ENCODE measurements at regions not wholly inside any gene's neighbourhood (a gene's known extent, or its start where the extent isn't known, plus 50 kb on each side); places are given as distances from the start of the nearest gene placed in this dataset.

DNA sequence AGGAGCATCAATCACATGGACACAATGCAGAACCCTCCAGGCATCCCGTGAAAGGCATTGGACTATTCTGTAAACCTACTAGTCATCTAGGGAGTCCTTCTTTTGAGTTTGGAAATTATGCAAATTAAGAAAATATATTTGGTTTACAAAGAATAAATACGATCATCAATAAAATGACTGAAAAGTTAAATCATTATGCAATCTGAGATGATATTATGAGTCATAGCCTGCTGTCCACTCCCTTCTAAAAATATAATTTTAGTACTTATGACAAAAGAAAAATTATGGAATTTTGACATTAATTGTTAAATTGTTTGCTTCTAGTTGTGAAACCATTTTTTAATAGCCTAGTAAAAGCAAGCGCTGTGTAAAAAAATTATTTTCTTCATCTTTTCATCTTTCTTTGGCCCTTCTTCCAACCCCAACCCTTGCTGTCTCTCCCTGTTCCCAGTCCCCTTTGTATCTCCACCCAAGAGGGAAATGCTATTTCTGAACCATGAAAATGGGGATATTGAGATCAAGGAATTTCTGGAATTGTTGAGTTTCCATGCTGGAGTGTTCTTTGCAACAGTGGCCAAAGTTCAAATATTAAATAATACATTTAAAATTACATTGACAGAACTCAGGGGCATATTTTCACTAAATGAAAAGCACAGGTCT, 599.8 kb downstream of the COL12A1 start:
- Histone ChIP-seq H3K36me3 (ENCODE audit: control insufficient read depth in 3 of 3, insufficient read depth in 2 of 3, low read depth in 1 of 3, low read length in 3 of 3) (no peaks in the 10 kb centered on the region), H3K27me3 (ENCODE audit: control insufficient read depth in 3 of 3, insufficient read depth in 3 of 3, low read length in 3 of 3) (no peaks in the 10 kb centered on the region), H3K4me1 (ENCODE audit: control insufficient read depth in 3 of 3, insufficient read depth in 2 of 3, low read depth in 1 of 3, low read length in 2 of 3) (no peaks in the 10 kb centered on the region), H3K9me3 (ENCODE audit: control insufficient read depth in 2 of 2, insufficient read depth in 1 of 2, low read depth in 1 of 2, low read length in 1 of 2) (no peaks in the 10 kb centered on the region), H3K27ac (ENCODE audit: low read depth in 1 of 3, low read length in 2 of 3) (no peak overlapping the region), H3K4me3 (ENCODE audit: low read depth in 1 of 3, low read length in 3 of 3) (no peak overlapping the region)
- DNase-seq = no peak
- no peak for FAIRE-seq
- 79 to 86% (median 82%) methylated on average over 3 of the region's 3 CpGs for WGBS, 3 donors

DNA sequence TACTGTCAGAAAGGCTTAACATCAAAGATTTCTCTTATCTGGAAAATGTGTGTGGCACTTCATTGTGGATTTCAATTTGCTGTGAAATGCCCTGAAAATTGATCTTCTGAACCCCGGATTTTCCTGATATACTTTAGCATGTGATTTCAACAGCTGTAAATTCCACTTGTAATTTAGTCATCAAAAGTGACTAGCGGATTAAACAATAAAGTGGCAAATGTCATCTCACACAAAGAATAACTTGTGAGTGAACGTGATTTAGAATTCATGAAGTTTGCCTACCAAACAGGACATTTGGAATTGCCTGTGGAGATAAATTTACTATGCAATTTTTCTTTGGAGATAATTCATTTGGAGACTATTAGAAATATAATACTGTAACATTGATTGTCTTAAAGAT, 601.6 kb downstream of the COL12A1 start:
- Histone ChIP-seq H3K27ac (ENCODE audit: low read depth in 1 of 3, low read length in 2 of 3) (no peak overlapping the region), H3K36me3 (ENCODE audit: control insufficient read depth in 3 of 3, insufficient read depth in 2 of 3, low read depth in 1 of 3, low read length in 3 of 3) (no peaks in the 10 kb centered on the region), H3K4me1 (ENCODE audit: control insufficient read depth in 3 of 3, insufficient read depth in 2 of 3, low read depth in 1 of 3, low read length in 2 of 3) (no peaks in the 10 kb centered on the region), H3K9me3 (ENCODE audit: control insufficient read depth in 2 of 2, insufficient read depth in 1 of 2, low read depth in 1 of 2, low read length in 1 of 2) (no peaks in the 10 kb centered on the region), H3K4me3 (ENCODE audit: low read depth in 1 of 3, low read length in 3 of 3) (no peak overlapping the region), H3K27me3 (ENCODE audit: control insufficient read depth in 3 of 3, insufficient read depth in 3 of 3, low read length in 3 of 3) (no peaks in the 10 kb centered on the region)
- DNase-seq (no peak), FAIRE-seq (no peak)
- WGBS, 3 donors = 50 to 77% (median 60%) methylated on average over 3 of the region's 3 CpGs

DNA sequence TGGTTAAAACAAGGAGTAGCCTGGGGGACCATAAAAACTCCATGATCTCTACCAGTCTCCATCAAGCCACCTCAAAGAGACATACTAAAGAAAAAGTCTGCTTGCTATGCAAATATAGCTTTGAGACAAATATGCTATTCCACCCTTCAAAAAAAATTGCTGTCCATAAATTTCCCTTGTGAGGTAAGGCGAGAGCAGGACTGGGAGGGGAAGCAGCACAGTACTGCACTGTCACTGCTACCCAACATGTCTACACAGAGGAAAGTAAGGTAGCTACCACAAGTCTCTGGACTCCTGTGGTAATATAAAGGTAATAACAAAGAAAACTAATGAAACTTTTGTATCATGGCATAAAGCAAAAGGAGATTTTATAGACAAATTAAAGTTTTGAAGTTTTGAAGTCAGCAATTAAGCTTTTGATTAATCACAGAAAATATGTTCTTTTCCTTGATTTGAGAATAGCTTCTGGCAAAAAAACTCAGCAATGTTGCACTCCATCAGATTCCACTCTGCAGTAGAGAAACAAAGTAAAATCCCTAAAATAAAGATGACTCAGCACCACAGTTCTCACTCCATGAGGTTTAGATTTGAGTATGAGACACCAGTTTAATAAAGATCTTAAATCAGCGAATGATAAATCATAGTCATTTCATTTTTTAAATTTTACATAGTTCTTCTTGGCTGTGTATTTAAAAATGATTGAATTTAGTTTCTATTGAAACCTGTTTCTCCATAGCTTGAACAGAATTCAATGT, 602.4 kb downstream of the COL12A1 start:
- 59 to 88% (median 75%) methylated on average over 2 of the region's 2 CpGs for WGBS, 3 donors
- no peaks in the 10 kb centered on the region for H3K9me3 ChIP-seq (ENCODE audit: control insufficient read depth in 2 of 2, insufficient read depth in 1 of 2, low read depth in 1 of 2, low read length in 1 of 2)
- no peaks in the 10 kb centered on the region for H3K36me3 ChIP-seq (ENCODE audit: control insufficient read depth in 3 of 3, insufficient read depth in 2 of 3, low read depth in 1 of 3, low read length in 3 of 3)
- DNase-seq = no peak
- no peak overlapping the region for H3K27ac ChIP-seq (ENCODE audit: low read depth in 1 of 3, low read length in 2 of 3)
- no peaks in the 10 kb centered on the region for H3K27me3 ChIP-seq (ENCODE audit: control insufficient read depth in 3 of 3, insufficient read depth in 3 of 3, low read length in 3 of 3)
- FAIRE-seq = no peak
- no peak overlapping the region for H3K4me3 ChIP-seq (ENCODE audit: low read depth in 1 of 3, low read length in 3 of 3)
- H3K4me1 ChIP-seq (ENCODE audit: control insufficient read depth in 3 of 3, insufficient read depth in 2 of 3, low read depth in 1 of 3, low read length in 2 of 3) = no peaks in the 10 kb centered on the region

GRCh38 chr6:74602206-74602605, 603.6 kb downstream of the COL12A1 start:
- no peaks in the 10 kb centered on the region for H3K27me3 ChIP-seq (ENCODE audit: control insufficient read depth in 3 of 3, insufficient read depth in 3 of 3, low read length in 3 of 3)
- H3K4me3 ChIP-seq (ENCODE audit: low read depth in 1 of 3, low read length in 3 of 3) = no peak overlapping the region
- H3K4me1 ChIP-seq (ENCODE audit: control insufficient read depth in 3 of 3, insufficient read depth in 2 of 3, low read depth in 1 of 3, low read length in 2 of 3) = no peaks in the 10 kb centered on the region
- H3K9me3 ChIP-seq (ENCODE audit: control insufficient read depth in 2 of 2, insufficient read depth in 1 of 2, low read depth in 1 of 2, low read length in 1 of 2) = no peaks in the 10 kb centered on the region
- no peak overlapping the region for H3K27ac ChIP-seq (ENCODE audit: low read depth in 1 of 3, low read length in 2 of 3)
- no peak for FAIRE-seq
- no peak for DNase-seq
- 92 to 96% (median 94%) methylated on average over 3 of the region's 3 CpGs for WGBS, 3 donors
- no peaks in the 10 kb centered on the region for H3K36me3 ChIP-seq (ENCODE audit: control insufficient read depth in 3 of 3, insufficient read depth in 2 of 3, low read depth in 1 of 3, low read length in 3 of 3)

DNA sequence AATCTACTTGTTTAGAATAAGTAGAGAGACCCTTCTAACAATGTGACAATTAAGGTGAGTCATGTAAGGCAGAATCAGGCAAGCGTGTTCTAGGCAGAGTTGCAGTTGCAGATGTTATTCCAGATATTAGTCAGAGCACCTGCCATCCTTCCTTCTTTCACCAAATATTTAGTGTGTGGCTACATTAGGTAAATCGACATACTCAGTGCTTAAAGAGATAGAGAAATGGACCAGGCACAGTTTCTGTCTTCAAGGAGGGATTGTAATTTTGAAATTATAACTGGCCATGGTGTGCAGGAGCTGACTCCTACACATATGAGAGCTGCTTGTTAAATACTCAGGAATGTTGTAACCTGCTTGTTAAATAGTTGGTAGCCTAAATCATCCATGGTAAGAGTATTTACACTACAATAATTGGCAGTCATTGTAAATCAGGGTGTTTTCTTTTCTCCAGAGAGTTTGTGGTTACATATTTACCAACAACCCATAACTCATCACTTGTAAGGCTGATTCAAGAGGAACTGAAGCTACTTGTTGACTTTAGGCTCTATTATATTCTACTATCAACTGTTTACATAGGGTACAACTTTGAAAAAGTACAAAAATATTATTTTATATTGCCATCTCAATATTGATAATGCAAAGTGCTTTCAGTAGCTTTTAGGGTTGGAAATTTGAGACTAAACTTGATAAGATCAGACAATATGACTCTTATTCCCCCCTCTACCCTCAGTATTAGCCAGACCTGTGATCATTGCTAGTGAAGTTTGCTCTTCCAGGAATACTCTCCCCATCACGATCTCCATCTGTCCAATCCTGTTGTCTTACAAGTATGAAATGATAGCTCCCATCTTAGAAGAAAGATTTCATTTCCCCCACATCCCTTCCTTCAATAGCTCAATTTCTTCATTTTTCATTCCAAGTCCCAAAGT, 607.1 kb downstream of the COL12A1 start:
- no peak overlapping the region for H3K4me3 ChIP-seq (ENCODE audit: low read depth in 1 of 3, low read length in 3 of 3)
- FAIRE-seq (no peak), DNase-seq (no peak)
- WGBS, 3 donors = 56 to 73% (median 62%) methylated on average over 3 of the region's 3 CpGs
- no peaks in the 10 kb centered on the region for H3K27me3 ChIP-seq (ENCODE audit: control insufficient read depth in 3 of 3, insufficient read depth in 3 of 3, low read length in 3 of 3)
- no peaks in the 10 kb centered on the region for H3K9me3 ChIP-seq (ENCODE audit: control insufficient read depth in 2 of 2, insufficient read depth in 1 of 2, low read depth in 1 of 2, low read length in 1 of 2)
- no peaks in the 10 kb centered on the region for H3K36me3 ChIP-seq (ENCODE audit: control insufficient read depth in 3 of 3, insufficient read depth in 2 of 3, low read depth in 1 of 3, low read length in 3 of 3)
- H3K27ac ChIP-seq (ENCODE audit: low read depth in 1 of 3, low read length in 2 of 3) = no peak overlapping the region
- H3K4me1 ChIP-seq (ENCODE audit: control insufficient read depth in 3 of 3, insufficient read depth in 2 of 3, low read depth in 1 of 3, low read length in 2 of 3) = no peaks in the 10 kb centered on the region

DNA sequence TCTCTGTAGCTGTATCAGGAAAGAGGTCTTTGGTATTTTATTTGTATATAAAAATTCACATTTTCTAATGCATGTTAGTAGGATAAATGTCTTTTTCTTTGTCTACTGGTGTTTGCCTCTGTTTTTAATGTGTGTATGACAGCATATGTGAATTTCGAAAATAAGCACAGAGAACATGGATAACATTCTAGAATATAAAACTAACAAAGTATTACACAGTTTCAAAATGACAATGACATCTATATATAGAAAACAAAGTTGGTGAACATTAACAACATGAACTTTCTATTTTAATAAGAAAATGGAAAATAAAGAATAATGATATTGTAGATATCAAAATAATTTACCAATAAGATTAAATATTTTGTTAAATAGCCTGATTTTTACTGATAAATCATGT, 608.0 kb downstream of the COL12A1 start:
- peak; percentile 44 for FAIRE-seq
- no peaks in the 10 kb centered on the region for H3K27me3 ChIP-seq (ENCODE audit: control insufficient read depth in 3 of 3, insufficient read depth in 3 of 3, low read length in 3 of 3)

GRCh38 chr6:74597266-74597665, 608.6 kb downstream of the COL12A1 start:
- 75 to 84% (median 82%) methylated on average over 2 of the region's 2 CpGs for WGBS, 3 donors
- no peaks in the 10 kb centered on the region for H3K9me3 ChIP-seq (ENCODE audit: control insufficient read depth in 2 of 2, insufficient read depth in 1 of 2, low read depth in 1 of 2, low read length in 1 of 2)
- DNase-seq = no peak
- no peaks in the 10 kb centered on the region for H3K36me3 ChIP-seq (ENCODE audit: control insufficient read depth in 3 of 3, insufficient read depth in 2 of 3, low read depth in 1 of 3, low read length in 3 of 3)
- H3K27ac ChIP-seq (ENCODE audit: low read depth in 1 of 3, low read length in 2 of 3) = no peak overlapping the region
- FAIRE-seq = no peak
- H3K4me1 ChIP-seq (ENCODE audit: control insufficient read depth in 3 of 3, insufficient read depth in 2 of 3, low read depth in 1 of 3, low read length in 2 of 3) = no peaks in the 10 kb centered on the region
- H3K27me3 ChIP-seq (ENCODE audit: control insufficient read depth in 3 of 3, insufficient read depth in 3 of 3, low read length in 3 of 3) = no peaks in the 10 kb centered on the region
- H3K4me3 ChIP-seq (ENCODE audit: low read depth in 1 of 3, low read length in 3 of 3) = no peak overlapping the region

More for the DNA sequence above, 608.0 kb downstream of the COL12A1 start:
- WGBS, 3 donors = 73 to 84% (median 75%) methylated on average over 1 of the region's 1 CpG
- H3K27ac ChIP-seq (ENCODE audit: low read depth in 1 of 3, low read length in 2 of 3) = no peak overlapping the region
- DNase-seq = no peak
- no peaks in the 10 kb centered on the region for H3K4me1 ChIP-seq (ENCODE audit: control insufficient read depth in 3 of 3, insufficient read depth in 2 of 3, low read depth in 1 of 3, low read length in 2 of 3)
- H3K36me3 ChIP-seq (ENCODE audit: control insufficient read depth in 3 of 3, insufficient read depth in 2 of 3, low read depth in 1 of 3, low read length in 3 of 3) = no peaks in the 10 kb centered on the region
- H3K9me3 ChIP-seq (ENCODE audit: control insufficient read depth in 2 of 2, insufficient read depth in 1 of 2, low read depth in 1 of 2, low read length in 1 of 2) = no peaks in the 10 kb centered on the region
- no peak overlapping the region for H3K4me3 ChIP-seq (ENCODE audit: low read depth in 1 of 3, low read length in 3 of 3)

DNA sequence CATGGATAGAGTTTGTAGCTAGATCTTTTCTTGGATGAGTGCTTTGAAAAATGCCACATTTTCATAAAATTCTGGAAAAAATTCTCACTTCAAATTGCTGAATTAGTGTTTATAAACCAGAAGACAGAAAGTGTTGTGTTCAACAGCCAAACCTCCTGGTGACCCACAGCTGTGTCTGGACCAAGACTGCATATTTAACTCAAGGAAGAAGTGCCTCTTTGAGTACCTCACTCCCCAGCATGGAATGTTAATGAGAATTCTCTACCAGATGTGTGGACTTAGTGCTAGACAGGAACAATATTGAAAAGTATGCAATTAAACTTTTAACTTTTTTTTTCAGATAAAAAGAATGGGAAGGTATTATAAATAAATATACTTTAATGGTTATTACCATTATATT, 609.3 kb downstream of the COL12A1 start:
- H3K9me3 ChIP-seq (ENCODE audit: control insufficient read depth in 2 of 2, insufficient read depth in 1 of 2, low read depth in 1 of 2, low read length in 1 of 2) = no peaks in the 10 kb centered on the region
- H3K4me1 ChIP-seq (ENCODE audit: control insufficient read depth in 3 of 3, insufficient read depth in 2 of 3, low read depth in 1 of 3, low read length in 2 of 3) = no peaks in the 10 kb centered on the region
- no peak overlapping the region for H3K27ac ChIP-seq (ENCODE audit: low read depth in 1 of 3, low read length in 2 of 3)
- DNase-seq (no peak), FAIRE-seq (no peak)
- no peaks in the 10 kb centered on the region for H3K36me3 ChIP-seq (ENCODE audit: control insufficient read depth in 3 of 3, insufficient read depth in 2 of 3, low read depth in 1 of 3, low read length in 3 of 3)
- H3K27me3 ChIP-seq (ENCODE audit: control insufficient read depth in 3 of 3, insufficient read depth in 3 of 3, low read length in 3 of 3) = no peaks in the 10 kb centered on the region
- H3K4me3 ChIP-seq (ENCODE audit: low read depth in 1 of 3, low read length in 3 of 3) = no peak overlapping the region

All from small intestine (tissue), 7 donors.